GM12872 (cell line): ENCODE measurements at regions not wholly inside any gene's neighbourhood (a gene's known extent, or its start where the extent isn't known, plus 50 kb on each side); places are given as distances from the start of the nearest gene placed in this dataset.

Experiments
- CTCF ChIP-seq: IDR thresholded peaks from 3 replicates; pipeline ENCODE4 v1.5.1; 2011; ENCODE audit warnings: low read depth, mild to moderate bottlenecking, low read length, moderate library complexity; ENCODE audit not compliant: insufficient read depth

DNA sequence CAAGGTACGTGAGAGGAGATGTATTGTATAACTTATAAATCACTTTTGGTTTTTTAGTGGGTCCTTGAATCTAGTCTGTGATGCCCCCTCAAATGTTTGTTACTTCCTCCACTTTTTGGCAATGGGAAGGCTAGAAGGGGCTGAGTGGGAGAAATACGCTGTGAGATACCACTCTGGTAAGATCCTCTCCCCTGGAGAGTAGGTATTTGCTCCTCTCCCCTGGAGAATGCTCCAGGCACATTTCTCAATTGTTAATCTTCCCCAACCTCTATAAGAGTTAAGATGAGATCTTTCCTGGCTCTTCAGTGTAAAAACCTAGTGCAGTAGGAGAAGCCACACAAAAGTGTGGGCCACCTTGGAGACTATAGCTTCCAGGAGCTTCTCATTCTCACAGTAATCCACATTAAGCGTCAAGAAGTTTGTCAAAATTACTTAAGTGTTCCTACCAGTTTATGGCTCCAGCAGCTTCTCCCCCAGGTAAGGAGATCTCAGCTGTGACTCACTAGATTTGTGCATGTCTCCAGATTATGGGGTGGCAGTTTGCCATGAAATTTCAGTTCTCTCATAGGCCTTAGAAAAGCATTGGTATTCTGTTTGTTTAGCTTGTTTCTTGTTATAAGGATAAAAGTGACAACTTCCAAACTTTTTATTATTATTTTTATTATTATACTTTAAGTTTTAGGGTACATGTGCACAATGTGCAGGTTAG lies 182.6 kb downstream of the FSIP2 start:
- TF ChIP-seq CTCF: no peak

DNA sequence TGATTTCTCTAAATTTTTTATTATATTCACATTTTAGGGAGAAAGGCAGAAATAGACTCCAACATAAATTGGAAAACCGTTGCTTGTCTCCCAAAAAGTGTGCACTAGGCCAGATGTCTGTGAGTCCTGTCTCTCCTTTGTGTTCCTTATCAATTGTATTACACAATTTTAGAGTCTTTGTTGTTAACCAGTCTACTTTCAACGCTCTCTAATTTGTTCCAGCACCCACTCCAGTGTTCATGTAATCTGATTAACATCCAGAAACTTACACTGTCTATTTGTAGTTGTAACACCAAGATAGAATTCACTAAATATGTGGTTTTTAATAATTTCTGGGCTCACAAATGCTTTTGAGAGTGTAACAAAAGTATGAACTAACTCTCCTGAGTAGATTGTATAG lies 195.6 kb downstream of the FSIP2 start:
- TF ChIP-seq CTCF: no peak

DNA sequence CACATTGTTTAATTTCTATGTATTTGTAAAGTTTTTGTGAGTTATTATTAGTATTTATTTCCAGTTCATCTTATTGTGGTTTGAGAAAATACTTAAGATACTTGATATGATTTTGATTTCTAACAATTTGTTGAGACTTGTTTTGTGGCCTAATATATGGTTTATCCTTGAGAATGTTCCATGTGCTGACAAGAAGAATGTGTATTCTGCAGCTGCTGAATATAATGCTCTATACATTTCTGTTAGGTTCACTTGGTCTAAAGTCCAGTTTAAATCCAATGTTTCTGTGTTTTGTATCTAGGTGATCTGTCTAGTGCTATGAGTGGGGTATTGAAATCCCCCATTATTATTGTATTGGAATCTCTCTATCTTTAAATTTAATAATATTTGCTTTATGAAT lies 201.3 kb downstream of the FSIP2 start:
- TF ChIP-seq CTCF: no peak

DNA sequence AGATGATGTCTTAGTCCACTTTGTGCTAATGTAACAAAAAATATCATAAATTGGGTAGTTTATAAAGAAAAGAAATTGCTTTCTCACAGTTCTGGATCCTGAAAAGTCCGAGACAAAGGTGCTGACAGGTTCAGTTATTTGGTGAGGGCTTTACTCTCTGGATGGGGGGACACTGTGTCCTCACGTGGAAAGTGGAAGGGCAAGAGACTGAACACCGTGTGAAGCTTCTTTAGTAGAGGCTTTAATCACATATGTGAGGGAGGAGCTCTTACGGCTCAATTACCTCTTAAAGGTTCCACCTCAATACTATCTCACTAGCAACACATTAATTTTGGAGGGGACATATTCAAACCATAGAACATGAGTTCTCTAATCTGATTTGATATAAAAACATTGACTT lies 204.3 kb downstream of the FSIP2 start:
- TF ChIP-seq CTCF: no peak

DNA sequence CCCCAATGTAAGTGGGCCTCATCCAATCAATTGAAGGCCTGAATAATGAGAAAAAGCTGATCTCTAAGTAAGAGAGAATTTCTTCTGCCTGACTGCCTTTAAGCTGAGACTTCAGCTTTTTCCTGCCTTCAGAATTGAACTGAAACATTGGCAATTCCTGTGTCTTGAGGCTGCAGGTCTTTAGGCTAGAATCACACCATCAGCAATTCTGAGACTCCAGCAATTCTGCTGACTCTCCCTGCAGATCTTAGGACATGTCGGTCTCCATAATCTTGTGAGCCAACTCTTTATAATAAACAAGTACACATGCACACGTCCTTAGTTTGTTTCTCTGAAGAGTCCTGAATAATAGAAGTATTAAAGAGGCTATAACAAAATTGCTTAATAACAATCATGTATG lies 209.1 kb downstream of the FSIP2 start:
- TF ChIP-seq CTCF: no peak

GRCh38 chr2:185952100-185952499 lies 213.5 kb downstream of the FSIP2 start:
- TF ChIP-seq CTCF: no peak

- no peak for TF ChIP-seq CTCF
Observed at GRCh38 chr2:185954389-185954788, 215.8 kb downstream of the FSIP2 start.
